ENCODE measurements at regions not wholly inside any gene's neighbourhood (a gene's known extent, or its start where the extent isn't known, plus 50 kb on each side); places are given as distances from the start of the nearest gene placed in this dataset.

- TF ChIP-seq GTF2F1 (IDR thresholded peaks at IDR 0.05; ENCODE audit: borderline replicate concordance, low read depth, low read length) (no peak), EZH2 (IDR thresholded peaks at IDR 0.05; ENCODE audit: low read depth, low read length, severe bottlenecking) (no peak), FOSL1 (IDR thresholded peaks at IDR 0.05; ENCODE audit: insufficient read depth, low read depth, low read length) (no peak), SP1 (IDR thresholded peaks at IDR 0.05; ENCODE audit: low read depth, low read length) (no peak), ZNF274 (IDR thresholded peaks at IDR 0.05; ENCODE audit: borderline replicate concordance, extremely low read depth, low read length) (no peak), MAFK (IDR thresholded peaks at IDR 0.05; ENCODE audit: low read depth, low read length) (no peak), CTCF (IDR thresholded peaks at IDR 0.05; ENCODE audit: control extremely low read depth in 1 of 3, insufficient read depth in 1 of 3, low read depth in 1 of 3, low read length in 3 of 3) (no peak), POLR2A (IDR thresholded peaks at IDR 0.05; ENCODE audit: control extremely low read depth in 1 of 2, low read depth in 2 of 2, low read length in 2 of 2) (no peak)
Measured at GRCh38 chr1:90807329-90807728, 90.2 kb upstream of the BARHL2 start.

Data from H1 (cell line).